Nephron (organoid): ENCODE measurements at regions not wholly inside any gene's neighbourhood (a gene's known extent, or its start where the extent isn't known, plus 50 kb on each side); places are given as distances from the start of the nearest gene placed in this dataset.

ENCODE experiments used
- H3K27ac Mint-ChIP-seq, 3 experiments: 2 replicates each; pipeline ENCODE4 v1.8.0; 2020; ENCODE audit warnings: mixed read lengths in 3 of 3, mild to moderate bottlenecking in 2 of 3, moderate library complexity in 1 of 3
- H3K27me3 Mint-ChIP-seq: 2 replicates; pipeline ENCODE4 v1.8.0; 2021; ENCODE audit warnings: low read depth, mild to moderate bottlenecking, moderate library complexity, mixed read lengths
- H3K36me3 Mint-ChIP-seq: 2 replicates; pipeline ENCODE4 v1.8.0; 2020; ENCODE audit warnings: low read depth, mixed read lengths
- H3K4me1 Mint-ChIP-seq: 2 replicates; pipeline ENCODE4 v1.8.0; 2020; ENCODE audit warnings: mixed read lengths
- H3K4me3 Mint-ChIP-seq, 3 experiments: 2 replicates each; pipeline ENCODE4 v1.8.0; 2020; ENCODE audit warnings: mild to moderate bottlenecking in 3 of 3, mixed read lengths in 3 of 3, moderate library complexity in 2 of 3
- H3K9me3 Mint-ChIP-seq: 2 replicates; pipeline ENCODE4 v1.8.0; 2020; ENCODE audit warnings: mixed read lengths
- TF ChIP-seq, protein P1 (sequence below), 3 experiments: fragments of 200-600 bp; sonication (generic); IDR thresholded peaks; one replicate each; pipeline ENCODE4 v1.5.0; 2021; ENCODE audit warnings: antibody characterized with exemption in 3 of 3; ENCODE audit not compliant: unreplicated experiment in 3 of 3

DNA sequence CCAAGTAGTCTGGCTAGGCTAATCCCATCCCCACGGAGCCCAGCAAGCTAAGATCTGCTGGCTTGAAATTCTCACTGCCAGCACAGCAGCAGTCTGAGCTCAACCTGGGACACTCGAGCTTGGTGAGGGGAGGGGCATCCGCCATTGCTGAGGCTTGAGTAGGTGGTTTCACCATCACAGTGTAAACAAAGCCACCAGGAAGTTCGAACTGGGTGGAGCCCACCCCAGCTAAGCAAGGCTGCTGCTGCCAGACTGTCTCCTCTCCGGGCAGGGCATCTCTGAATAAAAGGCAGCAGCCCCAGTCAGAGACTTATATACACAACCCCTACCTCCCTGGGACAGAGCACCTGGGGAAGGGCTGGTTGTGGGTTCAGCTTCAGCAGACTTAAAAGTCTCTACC lies 639.6 kb downstream of the IQCM start:
- peaks cover 31% of the 10 kb centered on the region for H3K9me3 Mint-ChIP-seq
- H3K36me3 Mint-ChIP-seq = no peaks in the 10 kb centered on the region
- TF ChIP-seq, protein P1, sequence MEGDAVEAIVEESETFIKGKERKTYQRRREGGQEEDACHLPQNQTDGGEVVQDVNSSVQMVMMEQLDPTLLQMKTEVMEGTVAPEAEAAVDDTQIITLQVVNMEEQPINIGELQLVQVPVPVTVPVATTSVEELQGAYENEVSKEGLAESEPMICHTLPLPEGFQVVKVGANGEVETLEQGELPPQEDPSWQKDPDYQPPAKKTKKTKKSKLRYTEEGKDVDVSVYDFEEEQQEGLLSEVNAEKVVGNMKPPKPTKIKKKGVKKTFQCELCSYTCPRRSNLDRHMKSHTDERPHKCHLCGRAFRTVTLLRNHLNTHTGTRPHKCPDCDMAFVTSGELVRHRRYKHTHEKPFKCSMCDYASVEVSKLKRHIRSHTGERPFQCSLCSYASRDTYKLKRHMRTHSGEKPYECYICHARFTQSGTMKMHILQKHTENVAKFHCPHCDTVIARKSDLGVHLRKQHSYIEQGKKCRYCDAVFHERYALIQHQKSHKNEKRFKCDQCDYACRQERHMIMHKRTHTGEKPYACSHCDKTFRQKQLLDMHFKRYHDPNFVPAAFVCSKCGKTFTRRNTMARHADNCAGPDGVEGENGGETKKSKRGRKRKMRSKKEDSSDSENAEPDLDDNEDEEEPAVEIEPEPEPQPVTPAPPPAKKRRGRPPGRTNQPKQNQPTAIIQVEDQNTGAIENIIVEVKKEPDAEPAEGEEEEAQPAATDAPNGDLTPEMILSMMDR (IDR thresholded peaks at IDR 0.05; ENCODE audit: unreplicated experiment in 3 of 3) = no peak
- no peaks in the 10 kb centered on the region for H3K4me1 Mint-ChIP-seq
- no peak overlapping the region for H3K4me3 Mint-ChIP-seq
- H3K27ac Mint-ChIP-seq = no peak overlapping the region
- no peaks in the 10 kb centered on the region for H3K27me3 Mint-ChIP-seq

DNA sequence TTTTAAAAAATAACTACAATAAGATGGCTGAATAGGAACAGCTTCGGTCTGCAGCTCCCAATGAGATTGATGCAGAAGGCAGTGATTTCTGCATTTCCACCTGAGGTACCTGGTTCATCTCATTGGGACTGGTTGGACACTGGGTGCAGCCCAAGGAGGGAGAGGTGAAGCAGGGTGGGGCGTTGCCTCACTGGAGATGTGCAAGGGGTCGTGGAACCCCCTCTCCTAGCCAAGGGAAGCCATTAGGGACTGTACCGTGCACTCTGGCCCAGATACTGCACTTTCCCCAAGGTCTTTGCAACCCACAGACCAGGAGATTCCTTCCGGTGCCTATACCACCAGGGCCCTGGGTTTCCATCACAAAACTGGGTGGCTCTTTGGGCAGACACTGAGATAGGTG lies 640.1 kb downstream of the IQCM start:
- TF ChIP-seq, protein P1 (IDR thresholded peaks at IDR 0.05; ENCODE audit: unreplicated experiment in 3 of 3) = no peak
- H3K4me1 Mint-ChIP-seq = no peaks in the 10 kb centered on the region
- no peak overlapping the region for H3K27ac Mint-ChIP-seq
- no peaks in the 10 kb centered on the region for H3K27me3 Mint-ChIP-seq
- no peaks in the 10 kb centered on the region for H3K36me3 Mint-ChIP-seq
- H3K9me3 Mint-ChIP-seq = peaks cover 30% of the 10 kb centered on the region
- H3K4me3 Mint-ChIP-seq = no peak overlapping the region

DNA sequence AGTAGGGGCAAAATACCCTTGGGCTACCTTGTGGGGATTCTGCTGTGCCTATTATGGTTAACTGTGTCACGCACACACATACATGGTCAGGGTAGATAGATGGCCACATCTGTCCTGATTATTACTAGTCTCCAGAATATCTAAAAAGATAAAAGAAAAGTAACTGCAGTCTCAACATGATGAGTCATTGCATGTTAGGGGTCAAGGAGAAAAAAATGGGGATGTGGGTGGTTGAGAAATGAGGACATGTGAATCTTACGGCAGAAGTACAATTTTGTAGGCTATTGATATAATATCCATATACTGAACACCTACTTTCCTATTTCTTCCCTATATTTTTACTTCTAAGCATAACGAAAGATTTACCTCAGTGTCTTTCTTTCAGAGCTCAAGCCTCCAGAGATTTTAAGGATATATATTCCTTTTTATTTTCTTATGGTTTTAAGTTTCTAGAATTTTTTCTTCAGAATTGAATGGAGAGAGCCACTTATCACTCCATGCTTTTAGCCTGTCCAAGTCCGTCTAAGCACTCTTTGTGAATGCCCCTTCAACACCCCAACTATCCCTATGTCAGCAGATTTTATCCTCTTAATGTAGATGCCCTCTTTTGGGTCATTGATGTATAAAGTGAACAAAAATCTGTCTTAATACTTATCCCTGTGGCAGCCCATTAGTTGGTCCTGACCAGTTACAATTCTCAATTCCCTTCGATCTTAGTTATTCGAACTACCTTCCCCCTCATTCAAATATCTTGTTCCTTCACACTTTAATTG lies 642.2 kb downstream of the IQCM start:
- no peak overlapping the region for H3K27ac Mint-ChIP-seq
- H3K4me1 Mint-ChIP-seq = no peaks in the 10 kb centered on the region
- H3K27me3 Mint-ChIP-seq = no peaks in the 10 kb centered on the region
- peaks cover 13% of the 10 kb centered on the region for H3K9me3 Mint-ChIP-seq
- TF ChIP-seq, protein P1 (IDR thresholded peaks at IDR 0.05; ENCODE audit: unreplicated experiment in 3 of 3) = no peak
- H3K4me3 Mint-ChIP-seq = no peak overlapping the region
- no peaks in the 10 kb centered on the region for H3K36me3 Mint-ChIP-seq

DNA sequence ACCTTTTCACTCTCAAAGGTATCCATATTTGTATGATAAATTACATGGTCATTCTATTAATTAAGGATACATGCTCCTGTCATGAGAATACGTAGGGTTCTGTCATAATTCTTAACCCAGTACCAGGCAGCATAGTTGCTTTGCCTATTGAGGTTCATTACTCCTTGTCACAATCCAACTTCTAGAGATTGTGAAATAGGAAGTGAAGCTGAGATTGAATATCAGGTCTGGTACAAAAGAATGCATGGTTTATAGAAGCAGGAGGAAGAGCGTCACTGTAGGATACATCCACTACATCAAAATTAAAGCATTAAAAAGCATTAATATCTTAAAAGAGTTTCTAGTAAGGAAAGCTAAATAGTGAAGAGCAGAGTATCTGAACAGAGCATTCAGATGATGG lies 647.0 kb downstream of the IQCM start:
- H3K27ac Mint-ChIP-seq = no peak overlapping the region
- peaks cover 13% of the 10 kb centered on the region for H3K4me1 Mint-ChIP-seq
- TF ChIP-seq, protein P1 (IDR thresholded peaks at IDR 0.05; ENCODE audit: unreplicated experiment in 3 of 3) = no peak
- H3K27me3 Mint-ChIP-seq = no peaks in the 10 kb centered on the region
- H3K9me3 Mint-ChIP-seq = no peaks in the 10 kb centered on the region
- no peaks in the 10 kb centered on the region for H3K36me3 Mint-ChIP-seq
- H3K4me3 Mint-ChIP-seq = no peak overlapping the region

DNA sequence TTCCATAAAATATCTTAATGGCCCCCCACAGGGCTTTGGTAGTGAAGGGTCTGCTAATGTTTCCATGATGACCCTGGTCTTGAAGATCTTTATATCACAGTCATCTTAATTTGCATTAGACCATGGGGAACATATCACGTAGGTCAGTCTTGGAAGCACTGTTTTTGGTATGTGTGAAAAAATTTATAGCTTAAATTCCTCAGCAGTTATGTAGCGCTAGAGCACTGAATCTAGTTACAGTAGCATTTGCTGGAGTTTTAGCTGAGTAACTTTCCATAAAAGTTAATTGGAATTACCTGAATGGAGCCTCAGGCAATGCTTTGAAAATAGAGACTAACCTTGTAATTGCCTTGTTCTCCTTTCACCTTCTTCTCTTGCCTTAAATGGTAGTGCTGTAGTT lies 648.8 kb downstream of the IQCM start:
- no peak overlapping the region for H3K4me3 Mint-ChIP-seq
- H3K4me1 Mint-ChIP-seq = peaks cover 13% of the 10 kb centered on the region
- TF ChIP-seq, protein P1 (IDR thresholded peaks at IDR 0.05; ENCODE audit: unreplicated experiment in 3 of 3) = no peak
- H3K27ac Mint-ChIP-seq = peak overlapping the region in 2 of 3 experiments; percentile 9 to 56
- no peaks in the 10 kb centered on the region for H3K9me3 Mint-ChIP-seq
- H3K27me3 Mint-ChIP-seq = no peaks in the 10 kb centered on the region
- no peaks in the 10 kb centered on the region for H3K36me3 Mint-ChIP-seq

DNA sequence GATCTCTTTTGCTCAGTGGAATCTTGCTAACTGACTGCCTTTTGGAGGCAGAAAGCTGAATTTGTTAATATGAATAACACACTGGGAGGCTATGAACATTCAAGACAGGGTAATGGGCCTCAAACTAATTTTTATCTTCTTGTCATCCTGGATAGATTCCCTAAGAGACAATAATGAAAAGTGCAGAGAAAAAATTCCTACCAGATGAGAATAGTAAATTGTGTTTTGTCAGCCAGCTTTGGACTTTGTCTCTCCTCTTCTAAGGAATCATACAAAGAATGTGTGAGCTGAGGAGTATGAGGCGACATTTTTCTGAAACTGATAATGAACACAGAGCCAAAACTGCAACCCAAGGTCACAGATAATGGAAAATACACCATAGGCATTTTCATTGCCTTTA lies 649.3 kb downstream of the IQCM start:
- Mint-ChIP-seq H3K4me1 (peaks cover 13% of the 10 kb centered on the region), H3K27ac (peak overlapping the region; percentile 9 to 56 (median 28)), H3K4me3 (no peak overlapping the region), H3K36me3 (no peaks in the 10 kb centered on the region), H3K9me3 (no peaks in the 10 kb centered on the region), H3K27me3 (no peaks in the 10 kb centered on the region)
- TF ChIP-seq, protein P1 (IDR thresholded peaks at IDR 0.05; ENCODE audit: unreplicated experiment in 3 of 3) = no peak
